ENCODE measurements at regions not wholly inside any gene's neighbourhood (a gene's known extent, or its start where the extent isn't known, plus 50 kb on each side); places are given as distances from the start of the nearest gene placed in this dataset.

GRCh38 chr18:29321561-29321960, 1144.6 kb upstream of the CDH2 start:
- DNase-seq (ENCODE audit: extremely low read depth, low read depth), result no peak

- no peak for DNase-seq (ENCODE audit: extremely low read depth, low read depth)
Observed at GRCh38 chr18:29313312-29313711, 1136.4 kb upstream of the CDH2 start.

- no peak for DNase-seq (ENCODE audit: extremely low read depth, low read depth)
Observed at GRCh38 chr18:29311580-29311979, 1134.7 kb upstream of the CDH2 start.

- DNase-seq (ENCODE audit: extremely low read depth, low read depth), result no peak
Observed at GRCh38 chr18:29309366-29309765, 1132.4 kb upstream of the CDH2 start.

GRCh38 chr18:29307982-29308381, 1131.1 kb upstream of the CDH2 start:
- DNase-seq (ENCODE audit: extremely low read depth, low read depth), result no peak

- DNase-seq (ENCODE audit: extremely low read depth, low read depth), result no peak
Observed at GRCh38 chr18:29307231-29307630, 1130.3 kb upstream of the CDH2 start.

- no peak for DNase-seq (ENCODE audit: extremely low read depth, low read depth)
Observed at GRCh38 chr18:29305516-29305915, 1128.6 kb upstream of the CDH2 start.

- no peak for DNase-seq (ENCODE audit: extremely low read depth, low read depth)
Observed at GRCh38 chr18:29301048-29301447, 1124.1 kb upstream of the CDH2 start.

GRCh38 chr18:29285471-29285870, 1108.5 kb upstream of the CDH2 start:
- DNase-seq (ENCODE audit: extremely low read depth, low read depth), result no peak

GRCh38 chr18:29271501-29271900, 1094.6 kb upstream of the CDH2 start:
- DNase-seq (ENCODE audit: extremely low read depth, low read depth), result no peak

GRCh38 chr18:29259838-29260237, 1082.9 kb upstream of the CDH2 start:
- no peak for DNase-seq (ENCODE audit: extremely low read depth, low read depth)

- no peak for DNase-seq (ENCODE audit: extremely low read depth, low read depth)
Observed at GRCh38 chr18:29254123-29254522, 1077.2 kb upstream of the CDH2 start.

- no peak for DNase-seq (ENCODE audit: extremely low read depth, low read depth)
Observed at GRCh38 chr18:29251681-29252080, 1074.8 kb upstream of the CDH2 start.

GRCh38 chr18:29250843-29251242, 1073.9 kb upstream of the CDH2 start:
- DNase-seq (ENCODE audit: extremely low read depth, low read depth), result no peak

GRCh38 chr18:29250259-29250658, 1073.3 kb upstream of the CDH2 start:
- no peak for DNase-seq (ENCODE audit: extremely low read depth, low read depth)

GRCh38 chr18:29248805-29249204, 1071.9 kb upstream of the CDH2 start:
- no peak for DNase-seq (ENCODE audit: extremely low read depth, low read depth)

- DNase-seq (ENCODE audit: extremely low read depth, low read depth), result no peak
Observed at GRCh38 chr18:29241199-29241598, 1064.3 kb upstream of the CDH2 start.

GRCh38 chr18:29234751-29235150, 1057.8 kb upstream of the CDH2 start:
- no peak for DNase-seq (ENCODE audit: extremely low read depth, low read depth)

GRCh38 chr18:29226213-29226612, 1049.3 kb upstream of the CDH2 start:
- DNase-seq (ENCODE audit: extremely low read depth, low read depth), result no peak

- no peak for DNase-seq (ENCODE audit: extremely low read depth, low read depth)
Observed at GRCh38 chr18:29225351-29225750, 1048.4 kb upstream of the CDH2 start.

- no peak for DNase-seq (ENCODE audit: extremely low read depth, low read depth)
Observed at GRCh38 chr18:29218091-29218490, 1041.2 kb upstream of the CDH2 start.

- DNase-seq (ENCODE audit: extremely low read depth, low read depth), result no peak
Observed at GRCh38 chr18:29217124-29217915, 1040.4 kb upstream of the CDH2 start.

GRCh38 chr18:29198834-29199233, 1021.9 kb upstream of the CDH2 start:
- no peak for DNase-seq (ENCODE audit: extremely low read depth, low read depth)

Measured in NCI-H460 (cell line).